ENCODE measurements at regions not wholly inside any gene's neighbourhood (a gene's known extent, or its start where the extent isn't known, plus 50 kb on each side); places are given as distances from the start of the nearest gene placed in this dataset.

- POLR2A ChIA-PET: no interaction called here
- TF ChIP-seq TARDBP (IDR thresholded peaks at IDR 0.05) (no peak), L3MBTL2 (conservative IDR thresholded peaks at IDR 0.05) (no peak), ELF4 (IDR thresholded peaks at IDR 0.05) (no peak), FOXK2 (IDR thresholded peaks at IDR 0.05) (no peak)
- CTCF ChIA-PET: no interaction called here
- no peak for DNase-seq (ENCODE audit: extremely low spot score)
Observed at GRCh38 chr13:111882351-111882750, 184.6 kb upstream of the SOX1 start.

- ChIA-PET CTCF (no interaction called here), POLR2A (no interaction called here)
- no peak for DNase-seq (ENCODE audit: extremely low spot score)
- TF ChIP-seq TARDBP (IDR thresholded peaks at IDR 0.05): no peak
- no peak for TF ChIP-seq ELF4 (IDR thresholded peaks at IDR 0.05)
- TF ChIP-seq BHLHE40 (IDR thresholded peaks at IDR 0.05; ENCODE audit: borderline replicate concordance): no peak
- TF ChIP-seq HDGF (IDR thresholded peaks at IDR 0.05; ENCODE audit: borderline replicate concordance): no peak
- TF ChIP-seq LEF1 (IDR thresholded peaks at IDR 0.05; ENCODE audit: borderline replicate concordance): no peak
- TF ChIP-seq CTBP1 (IDR thresholded peaks at IDR 0.05; ENCODE audit: borderline replicate concordance): no peak
- TF ChIP-seq FOXK2 (IDR thresholded peaks at IDR 0.05): no peak
- no peak for TF ChIP-seq SP1 (IDR thresholded peaks at IDR 0.05)
Observed at GRCh38 chr13:111883571-111884343, 183.2 kb upstream of the SOX1 start.

- CTCF ChIA-PET: no interaction called here
- POLR2A ChIA-PET: no interaction called here
- TF ChIP-seq NFRKB (IDR thresholded peaks at IDR 0.05): no peak
- no peak for TF ChIP-seq BHLHE40 (IDR thresholded peaks at IDR 0.05; ENCODE audit: borderline replicate concordance)
- TF ChIP-seq, protein P1, sequence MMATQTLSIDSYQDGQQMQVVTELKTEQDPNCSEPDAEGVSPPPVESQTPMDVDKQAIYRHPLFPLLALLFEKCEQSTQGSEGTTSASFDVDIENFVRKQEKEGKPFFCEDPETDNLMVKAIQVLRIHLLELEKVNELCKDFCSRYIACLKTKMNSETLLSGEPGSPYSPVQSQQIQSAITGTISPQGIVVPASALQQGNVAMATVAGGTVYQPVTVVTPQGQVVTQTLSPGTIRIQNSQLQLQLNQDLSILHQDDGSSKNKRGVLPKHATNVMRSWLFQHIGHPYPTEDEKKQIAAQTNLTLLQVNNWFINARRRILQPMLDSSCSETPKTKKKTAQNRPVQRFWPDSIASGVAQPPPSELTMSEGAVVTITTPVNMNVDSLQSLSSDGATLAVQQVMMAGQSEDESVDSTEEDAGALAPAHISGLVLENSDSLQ (IDR thresholded peaks at IDR 0.05): no peak
- TF ChIP-seq ZNF384 (IDR thresholded peaks at IDR 0.05): no peak
- no peak for TF ChIP-seq HDGF (IDR thresholded peaks at IDR 0.05; ENCODE audit: borderline replicate concordance)
- TF ChIP-seq FOXM1 (IDR thresholded peaks at IDR 0.05; ENCODE audit: borderline replicate concordance): no peak
- no peak for TF ChIP-seq L3MBTL2 (conservative IDR thresholded peaks at IDR 0.05)
- no peak for TF ChIP-seq LEF1 (IDR thresholded peaks at IDR 0.05; ENCODE audit: borderline replicate concordance)
- TF ChIP-seq FOXA1 (IDR thresholded peaks at IDR 0.05): no peak
- no peak for TF ChIP-seq TARDBP (IDR thresholded peaks at IDR 0.05)
- TF ChIP-seq SP1 (IDR thresholded peaks at IDR 0.05): no peak
- no peak for TF ChIP-seq CTBP1 (IDR thresholded peaks at IDR 0.05; ENCODE audit: borderline replicate concordance)
- no peak for TF ChIP-seq SUZ12 (IDR thresholded peaks at IDR 0.05)
- DNase-seq (ENCODE audit: extremely low spot score): no peak
Observed at GRCh38 chr13:111886217-111886945, 180.6 kb upstream of the SOX1 start.

- DNase-seq (ENCODE audit: extremely low spot score): peak; percentile 25
- TF ChIP-seq L3MBTL2 (conservative IDR thresholded peaks at IDR 0.05) (peak; percentile 84), TARDBP (IDR thresholded peaks at IDR 0.05) (no peak), FOXA1 (IDR thresholded peaks at IDR 0.05) (no peak), FOXK2 (IDR thresholded peaks at IDR 0.05) (no peak), LEF1 (IDR thresholded peaks at IDR 0.05; ENCODE audit: borderline replicate concordance) (no peak)
- TF ChIP-seq, protein P1 (IDR thresholded peaks at IDR 0.05): no peak
- CTCF ChIA-PET: no interaction called here
- POLR2A ChIA-PET: no interaction called here
Observed at GRCh38 chr13:111893071-111893606, 173.8 kb upstream of the SOX1 start.

DNA sequence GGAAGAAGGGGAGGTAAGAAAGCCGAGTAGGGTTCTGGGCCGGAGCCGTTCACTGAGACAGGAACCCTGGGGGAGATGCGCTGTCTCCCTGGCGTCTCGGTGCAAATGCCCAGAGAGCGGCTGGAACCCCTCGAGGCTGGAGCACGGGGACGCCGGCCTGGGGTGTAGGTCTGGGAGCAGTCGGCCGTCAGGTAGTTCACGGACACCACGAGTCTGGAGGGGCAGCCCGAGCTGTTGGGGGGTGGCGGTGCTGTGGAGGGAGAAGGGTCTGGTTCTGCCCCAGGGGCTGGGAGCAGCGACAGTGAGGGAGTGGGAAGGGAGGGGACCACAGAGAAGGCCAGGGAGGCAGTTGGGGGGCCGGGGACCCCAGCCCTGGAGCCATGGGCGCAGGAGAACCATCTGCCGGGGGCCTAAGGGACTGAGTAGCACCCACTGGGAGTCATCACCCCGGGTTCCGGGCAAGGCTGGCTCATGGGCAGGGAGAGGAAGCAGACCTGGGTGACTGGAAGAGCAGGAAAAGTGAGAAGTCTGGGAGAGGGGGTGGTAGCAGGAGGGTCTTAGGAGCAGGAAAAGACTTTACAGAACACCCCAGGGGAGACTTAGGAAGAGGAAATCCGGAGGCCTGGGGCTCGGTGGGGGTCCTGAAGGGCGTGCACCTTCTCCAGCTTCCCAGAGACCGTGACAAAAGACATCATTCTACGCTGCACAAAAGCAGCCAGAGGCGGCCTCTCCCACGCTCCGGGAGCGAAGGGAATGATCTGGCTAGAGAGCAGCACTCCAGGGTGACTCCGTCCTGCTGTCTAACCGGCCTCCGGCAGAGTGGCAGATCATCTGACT lies 173.1 kb upstream of the SOX1 start:
- CTCF ChIA-PET: no interaction called here
- TF ChIP-seq FOXM1 (IDR thresholded peaks at IDR 0.05; ENCODE audit: borderline replicate concordance): no peak
- no peak for TF ChIP-seq HDGF (IDR thresholded peaks at IDR 0.05; ENCODE audit: borderline replicate concordance)
- no peak for TF ChIP-seq ARNT (IDR thresholded peaks at IDR 0.05)
- TF ChIP-seq ZNF384 (IDR thresholded peaks at IDR 0.05): no peak
- TF ChIP-seq CTBP1 (IDR thresholded peaks at IDR 0.05; ENCODE audit: borderline replicate concordance): no peak
- TF ChIP-seq, protein P1 (IDR thresholded peaks at IDR 0.05): no peak
- no peak for TF ChIP-seq SP1 (IDR thresholded peaks at IDR 0.05)
- TF ChIP-seq ELF4 (IDR thresholded peaks at IDR 0.05): no peak
- no peak for TF ChIP-seq SUZ12 (IDR thresholded peaks at IDR 0.05)
- TF ChIP-seq TARDBP (IDR thresholded peaks at IDR 0.05): no peak
- no peak for TF ChIP-seq FOXA1 (IDR thresholded peaks at IDR 0.05)
- TF ChIP-seq LEF1 (IDR thresholded peaks at IDR 0.05; ENCODE audit: borderline replicate concordance): no peak
- TF ChIP-seq FOXK2 (IDR thresholded peaks at IDR 0.05): no peak
- no peak for TF ChIP-seq BHLHE40 (IDR thresholded peaks at IDR 0.05; ENCODE audit: borderline replicate concordance)
- no peak for DNase-seq (ENCODE audit: extremely low spot score)
- POLR2A ChIA-PET: no interaction called here

Data from HEK293T (cell line).